Erythroblast (primary cell): ENCODE measurements at regions not wholly inside any gene's neighbourhood (a gene's known extent, or its start where the extent isn't known, plus 50 kb on each side); places are given as distances from the start of the nearest gene placed in this dataset.

ENCODE experiments used
- GATA1 ChIP-seq: IDR thresholded peaks from 2 replicates; pipeline ENCODE4 v1.6.1; 2011; ENCODE audit warnings: low read depth, mild to moderate bottlenecking, control low read depth, low read length, moderate library complexity
- POLR2A ChIP-seq: IDR thresholded peaks from 2 replicates; pipeline ENCODE4 v1.6.1; 2011; ENCODE audit warnings: mild to moderate bottlenecking, low read length

DNA sequence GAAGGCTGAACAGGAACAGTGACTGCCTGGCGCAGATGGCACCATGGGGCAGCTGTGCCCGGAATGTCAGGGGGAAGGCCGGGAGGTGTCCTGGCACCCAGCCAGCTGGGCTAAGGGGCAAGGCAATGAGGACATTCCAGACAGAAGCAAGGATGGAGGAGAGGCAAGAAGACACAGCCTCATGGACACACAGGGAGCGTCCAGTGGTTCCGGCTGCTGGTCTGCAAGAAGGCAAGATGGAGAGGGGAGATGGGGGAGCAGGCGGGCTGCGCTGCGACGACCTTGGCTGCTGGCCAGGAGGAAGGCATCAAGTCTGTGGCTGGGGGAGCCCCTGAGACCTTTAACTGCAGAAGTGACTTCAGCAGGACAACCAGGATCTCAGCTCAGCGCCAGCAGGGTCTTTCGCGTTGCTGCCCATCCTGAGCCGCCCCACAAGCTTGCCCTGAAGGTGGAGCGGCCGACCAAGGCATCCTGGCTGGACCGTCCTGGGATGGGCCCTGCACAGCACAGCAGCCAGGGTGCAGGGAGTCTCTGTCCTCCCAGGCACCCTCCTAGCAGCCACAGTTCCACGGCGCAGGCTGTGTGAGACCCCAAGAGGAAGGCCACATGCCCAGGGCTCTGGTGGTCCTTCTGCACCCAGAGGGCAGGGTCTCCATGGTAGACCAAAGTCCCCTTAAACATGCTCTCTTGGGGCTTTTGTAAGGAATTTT lies 531.7 kb downstream of the BRD1 start:
- TF ChIP-seq GATA1 (no peak), POLR2A (no peak)
